ENCODE measurements at regions not wholly inside any gene's neighbourhood (a gene's known extent, or its start where the extent isn't known, plus 50 kb on each side); places are given as distances from the start of the nearest gene placed in this dataset.

- H3K27ac ChIP-seq (ENCODE audit: low read depth, low read length) = no peak overlapping the region
- H2BK5ac ChIP-seq (ENCODE audit: low read depth, low read length) = no peak overlapping the region
- no peak overlapping the region for H2BK15ac ChIP-seq (ENCODE audit: low read length)
- no peak overlapping the region for H3K23ac ChIP-seq (ENCODE audit: insufficient read length)
- no peaks in the 10 kb centered on the region for H3K36me3 ChIP-seq (ENCODE audit: control insufficient read depth in 2 of 4, insufficient read depth in 4 of 4, low read length in 3 of 4)
- H3K79me1 ChIP-seq (ENCODE audit: low read depth, low read length) = no peaks in the 10 kb centered on the region
- H3K27me3 ChIP-seq (replicated peaks in 1 of 4; ENCODE audit: control insufficient read depth in 3 of 4, extremely low read depth in 1 of 4, insufficient read depth in 3 of 4, low read length in 3 of 4) = peaks cover 0 to 1% (median 0%) of the 10 kb centered on the region in 4 experiments; a peak in 1 of 7 replicates
- no peak overlapping the region for H4K5ac ChIP-seq (ENCODE audit: insufficient read length, low read depth, low read length)
- no peaks in the 10 kb centered on the region for H3K79me2 ChIP-seq (ENCODE audit: control insufficient read depth in 1 of 2, insufficient read depth in 2 of 2, low read length in 2 of 2)
- H4K20me1 ChIP-seq (replicated peaks in 1 of 2; ENCODE audit: control insufficient read depth in 1 of 2, insufficient read depth in 2 of 2, low read length in 2 of 2) = no peaks in the 10 kb centered on the region
- H3K4me3 ChIP-seq (ENCODE audit: extremely low read depth in 1 of 4, insufficient read depth in 2 of 4, low read depth in 3 of 4, low read length in 4 of 4) = no peak overlapping the region
- DNase-seq (ENCODE audit: low read depth in 1 of 2, low spot score in 2 of 2) (no peak), FAIRE-seq (no peak)
- CTCF ChIA-PET (ENCODE audit: partially characterized antibody) = interaction anchor here (0.6 to 1.2 kb wide), 2 partner anchors 22 to 446 kb away, joined by 3 to 4 read pairs; no protein-coding TSS in a partner anchor
- H2AK5ac ChIP-seq (ENCODE audit: low read depth, low read length) = no peak overlapping the region
- no peak overlapping the region for H3K18ac ChIP-seq (ENCODE audit: extremely low read depth, low read length)
- no peak overlapping the region for H2BK120ac ChIP-seq (replicated peaks; ENCODE audit: low read depth, low read length)
- no peak overlapping the region for H4K91ac ChIP-seq (replicated peaks; ENCODE audit: insufficient read length, low read length)
- H2BK12ac ChIP-seq (ENCODE audit: low read depth, low read length) = no peak overlapping the region
- H3K14ac ChIP-seq (ENCODE audit: insufficient read length) = no peak overlapping the region
- no peak overlapping the region for H3K4me2 ChIP-seq (ENCODE audit: insufficient read depth in 1 of 2, low read depth in 2 of 2, low read length in 2 of 2)
- no peak for TF ChIP-seq PHF8 (conservative IDR thresholded peaks at IDR 0.05; ENCODE audit: low read depth, low read length)
- no peak for TF ChIP-seq NRF1 (IDR thresholded peaks at IDR 0.05; ENCODE audit: low read depth, low read length)
- TF ChIP-seq SIX5 (IDR thresholded peaks at IDR 0.05; ENCODE audit: low read depth, low read length) = no peak
- H2AFZ ChIP-seq (ENCODE audit: low read length) = no peak overlapping the region
- POLR2A ChIA-PET (ENCODE audit: partially characterized antibody) = no interaction called here
- no peak overlapping the region for H3K4ac ChIP-seq (replicated peaks; ENCODE audit: insufficient read length, low read depth, low read length)
- no peak overlapping the region for H3K9ac ChIP-seq (replicated peaks in 1 of 4; ENCODE audit: extremely low read depth in 1 of 4, low read depth in 3 of 4, low read length in 3 of 4)
- 75% methylated on average over 3 of the region's 3 CpGs; no CpG with 5 or more reads in 1 of the 2 experiments for WGBS, 2 experiments (ENCODE audit: extremely low coverage in 1 of 2, insufficient coverage in 1 of 2, insufficient read length in 1 of 2, insufficient replicate concordance in 2 of 2, low coverage in 1 of 2, low lambda C conversion rate in 2 of 2, missing lambda C conversion rate in 1 of 2)
- no peaks in the 10 kb centered on the region for H3K9me3 ChIP-seq (ENCODE audit: insufficient read depth in 2 of 2, low read depth in 1 of 2, low read length in 1 of 2)
- H4K8ac ChIP-seq (ENCODE audit: extremely low read depth, insufficient read depth, low read length) = no peak overlapping the region
- no peak overlapping the region for H3K56ac ChIP-seq (replicated peaks; ENCODE audit: insufficient read length, low read depth, low read length)
- no peak overlapping the region for H2BK20ac ChIP-seq (ENCODE audit: low read length)
- no peaks in the 10 kb centered on the region for H3K4me1 ChIP-seq (replicated peaks in 1 of 4; ENCODE audit: control insufficient read depth in 3 of 4, insufficient read depth in 4 of 4, low read length in 3 of 4)
- no peaks in the 10 kb centered on the region; the same call in 1 of the 2 replicates for H3K23me2 ChIP-seq (ENCODE audit: low read depth, low read length)
Observed at GRCh38 chr6:145225500-145225899, 509.8 kb downstream of the EPM2A start.

All from H1 (cell line).